ENCODE measurements at regions not wholly inside any gene's neighbourhood (a gene's known extent, or its start where the extent isn't known, plus 50 kb on each side); places are given as distances from the start of the nearest gene placed in this dataset.
"Not testable (repeated sequence)": the region's sequence is repeated elsewhere in the genome, so short reads cannot be mapped to it uniquely, and the experiment has no call there.

DNA sequence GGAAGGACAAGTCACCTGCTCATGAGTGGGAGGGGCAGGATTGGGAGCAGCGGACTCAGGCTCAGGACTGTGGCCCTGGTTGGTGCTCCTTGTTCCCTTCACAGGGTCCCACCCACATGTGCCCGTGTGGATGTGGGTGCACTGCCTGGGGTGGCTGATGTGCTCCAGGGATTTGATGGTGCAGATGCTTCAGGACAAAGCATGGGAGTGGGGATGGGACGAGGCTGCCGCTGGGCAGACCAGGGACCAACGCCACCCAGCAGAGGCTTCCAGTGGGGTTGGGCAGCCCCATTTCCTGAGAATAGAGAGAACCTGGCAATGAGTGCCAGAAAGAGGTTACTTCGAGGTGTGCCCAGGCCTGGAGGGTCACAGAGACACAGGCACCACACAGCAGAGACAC is 65.5 kb upstream of the IGLL5 start:
- no peak for DNase-seq (ENCODE audit: low spot score)

DNA sequence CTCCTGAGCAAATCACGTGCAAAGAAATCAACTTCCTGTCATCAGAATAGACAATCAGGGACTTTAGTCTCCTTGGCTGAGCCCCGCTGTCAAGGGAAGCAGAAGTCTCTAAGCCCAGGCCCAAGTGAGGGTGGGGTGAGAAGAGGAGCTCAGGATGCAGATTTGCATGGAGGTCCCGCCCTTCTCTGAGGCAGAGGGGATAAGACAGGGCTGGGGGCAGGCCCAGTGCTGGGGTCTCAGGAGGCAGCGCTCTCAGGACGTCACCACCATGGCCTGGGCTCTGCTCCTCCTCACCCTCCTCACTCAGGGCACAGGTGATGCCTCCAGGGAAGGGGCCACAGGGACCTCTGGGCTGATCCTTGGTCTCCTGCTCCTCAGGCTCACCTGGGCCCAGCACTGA is 65.1 kb upstream of the IGLL5 start:
- not testable (repeated sequence) for DNase-seq (ENCODE audit: low spot score)

DNA sequence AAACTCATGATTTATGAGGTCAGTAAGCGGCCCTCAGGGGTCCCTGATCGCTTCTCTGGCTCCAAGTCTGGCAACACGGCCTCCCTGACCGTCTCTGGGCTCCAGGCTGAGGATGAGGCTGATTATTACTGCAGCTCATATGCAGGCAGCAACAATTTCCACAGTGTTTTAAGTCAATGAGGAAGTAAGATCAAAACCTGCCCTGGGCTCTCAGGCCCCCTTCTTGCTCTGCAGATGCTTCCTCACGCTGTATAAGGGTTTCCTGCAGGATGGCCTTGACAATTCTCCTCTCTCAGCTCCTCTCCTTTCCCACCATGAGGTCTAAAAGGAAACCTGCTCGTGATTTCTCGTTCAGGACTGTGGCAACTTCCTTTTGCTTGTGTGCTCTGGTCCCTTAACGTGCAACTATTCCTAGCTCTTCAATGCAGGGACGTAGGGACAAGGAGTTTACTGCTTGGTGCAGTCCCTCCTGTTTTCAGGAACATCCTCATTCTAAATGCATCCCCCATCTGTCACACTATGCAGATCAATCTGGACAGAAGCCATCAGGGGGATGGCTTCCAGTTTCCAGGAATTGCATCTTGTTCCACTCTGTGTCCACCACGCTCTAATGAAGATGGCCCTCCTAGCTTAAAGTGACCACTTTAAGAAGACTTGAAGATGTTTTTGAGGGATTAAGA is 64.3 kb upstream of the IGLL5 start:
- DNase-seq (ENCODE audit: low spot score), result no peak

DNA sequence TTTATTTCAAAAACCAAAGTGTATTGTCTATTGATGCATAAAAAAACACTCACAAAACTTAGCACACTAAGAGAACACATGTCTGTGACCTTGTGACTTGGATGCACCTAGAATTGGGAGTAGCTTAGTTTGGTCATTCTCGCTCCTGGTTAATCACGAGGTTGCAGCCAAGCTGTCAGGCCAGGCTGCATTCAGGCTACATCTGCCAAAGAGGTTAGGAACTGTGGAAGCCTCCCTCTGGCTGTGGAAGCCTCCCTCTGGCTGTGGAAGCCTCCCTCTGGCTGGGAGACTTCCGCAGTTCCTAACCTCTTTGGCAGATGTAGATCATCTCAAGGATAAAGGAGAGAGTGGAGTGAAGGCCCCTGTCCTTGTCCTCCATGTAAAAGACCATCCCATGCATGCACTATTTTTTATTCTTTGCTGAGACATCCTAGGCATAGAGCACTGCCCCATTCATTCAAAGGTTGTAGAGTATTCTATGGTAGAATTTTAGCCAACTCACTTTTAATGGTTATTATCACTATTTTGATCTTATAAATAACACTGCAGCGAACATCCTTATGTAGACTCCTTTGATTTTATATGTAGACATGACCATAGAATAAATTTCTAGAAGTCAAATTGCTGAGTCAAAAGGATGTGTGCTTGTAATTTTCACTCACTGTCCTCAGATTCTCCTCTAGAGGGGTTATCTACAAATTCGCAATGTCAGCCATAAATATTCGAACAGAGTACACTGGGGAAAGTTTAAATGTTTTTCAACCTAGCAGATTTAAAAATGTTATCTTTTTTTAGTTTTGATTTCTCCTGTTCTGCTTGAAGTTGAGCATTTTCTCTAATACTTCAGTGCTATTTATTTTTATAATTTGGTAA is 63.0 kb upstream of the IGLL5 start:
- no peak for DNase-seq (ENCODE audit: low spot score)

DNA sequence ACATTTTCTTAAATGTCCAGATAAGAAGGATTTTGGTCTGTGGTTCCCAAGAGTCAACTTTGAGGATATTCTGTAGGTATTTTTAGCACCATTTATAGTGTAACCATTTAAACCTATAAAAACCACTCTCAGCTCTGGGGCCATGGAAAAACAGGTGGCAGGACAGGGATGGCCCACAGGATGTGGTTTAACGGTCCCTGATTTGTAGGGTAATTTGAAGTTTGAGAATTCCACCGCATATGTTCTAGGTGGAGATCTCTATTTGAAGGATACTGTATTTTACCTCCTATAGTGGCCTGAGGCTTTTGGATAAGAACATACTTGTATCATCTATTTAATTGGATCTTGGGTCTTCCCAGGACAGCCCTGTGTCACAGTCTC is 62.4 kb upstream of the IGLL5 start:
- no peak for DNase-seq (ENCODE audit: low spot score)

DNA sequence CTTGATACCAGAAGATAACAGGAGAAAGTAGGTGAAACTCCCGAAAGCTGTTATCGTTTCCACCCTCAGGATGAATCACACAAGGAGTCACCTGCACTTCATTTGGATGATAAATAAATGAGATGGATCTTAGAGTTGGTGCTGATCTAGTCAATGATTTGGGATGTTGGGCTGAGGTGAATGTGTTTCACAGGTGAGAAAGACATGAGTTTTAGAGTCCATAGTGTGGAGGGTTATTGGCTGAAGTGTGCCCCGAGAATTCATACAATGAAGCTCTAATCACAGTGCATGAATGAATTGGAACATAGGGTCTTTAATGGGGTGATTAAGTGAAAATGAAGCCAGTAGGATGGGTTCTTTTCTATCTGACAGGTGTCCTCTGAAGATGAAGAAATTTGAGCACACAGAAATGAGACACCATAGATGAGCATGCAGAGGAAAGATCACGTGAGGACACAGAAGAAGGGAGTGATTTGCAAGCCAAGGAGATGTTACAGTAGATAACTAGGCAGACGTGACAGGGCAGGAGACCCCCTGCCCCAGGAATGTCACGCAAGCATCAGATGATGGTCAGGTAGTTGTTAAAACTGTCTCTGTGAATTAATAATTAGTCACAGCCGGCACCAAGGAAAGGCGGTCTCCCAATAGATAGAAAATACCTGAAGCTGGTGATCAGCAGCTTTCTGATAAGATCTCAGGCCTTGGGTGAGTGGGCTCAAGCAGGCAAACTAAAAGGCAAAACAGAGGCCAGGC is 60.3 kb upstream of the IGLL5 start:
- no peak for DNase-seq (ENCODE audit: low spot score)

DNA sequence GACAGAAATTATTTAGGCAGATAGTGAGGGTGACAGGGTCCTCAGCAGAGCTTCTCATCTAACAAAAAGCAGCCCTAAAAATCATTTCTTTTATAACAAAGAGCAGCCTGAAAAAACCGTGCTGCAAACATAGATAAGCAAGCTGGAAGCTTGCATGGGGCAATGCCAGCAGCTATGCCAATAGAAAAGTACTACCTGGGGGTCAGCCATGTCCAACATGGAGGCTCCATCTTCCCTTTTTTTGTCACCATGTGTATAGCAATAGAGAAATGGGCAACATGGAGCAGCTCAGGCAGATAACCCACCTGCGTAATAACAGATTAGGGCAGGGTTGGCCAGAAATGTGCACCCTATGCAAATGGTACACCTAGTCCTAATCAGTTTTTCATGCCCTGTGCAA is 57.4 kb upstream of the IGLL5 start:
- DNase-seq (ENCODE audit: low spot score), result no peak

DNA sequence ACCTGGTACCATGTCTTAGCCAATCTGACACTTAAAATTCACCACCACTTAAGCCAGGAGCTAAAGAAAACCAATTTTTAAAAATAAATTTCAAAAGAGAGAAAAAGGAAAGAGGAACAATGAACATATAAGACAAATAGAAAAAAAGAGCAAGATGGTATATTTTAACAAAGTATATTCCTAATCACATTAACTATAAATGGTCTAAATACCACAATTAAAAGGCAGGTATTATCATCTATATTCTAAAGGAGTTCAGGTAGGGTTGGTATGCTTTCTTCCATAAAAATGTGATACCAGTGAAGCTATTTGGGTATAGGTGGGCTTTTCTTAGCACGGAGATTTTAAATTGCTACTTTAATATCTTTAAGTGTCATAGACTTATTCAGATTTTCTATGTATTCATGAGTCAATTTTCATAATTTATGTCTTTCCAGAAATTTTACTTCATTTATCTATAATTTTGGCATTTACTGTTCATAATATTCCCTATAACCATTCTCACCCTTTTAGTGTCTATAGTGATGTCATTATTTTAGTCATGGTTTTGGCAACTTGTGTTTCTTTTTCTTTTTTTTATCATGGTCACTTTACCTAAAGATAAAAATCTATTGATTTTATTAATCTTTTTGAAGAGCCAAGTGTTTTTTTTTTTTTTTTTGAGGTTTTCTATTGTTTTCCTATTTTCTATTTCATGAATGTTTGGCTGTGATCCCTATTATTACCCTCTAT is 56.5 kb upstream of the IGLL5 start:
- DNase-seq (ENCODE audit: low spot score), result no peak

DNA sequence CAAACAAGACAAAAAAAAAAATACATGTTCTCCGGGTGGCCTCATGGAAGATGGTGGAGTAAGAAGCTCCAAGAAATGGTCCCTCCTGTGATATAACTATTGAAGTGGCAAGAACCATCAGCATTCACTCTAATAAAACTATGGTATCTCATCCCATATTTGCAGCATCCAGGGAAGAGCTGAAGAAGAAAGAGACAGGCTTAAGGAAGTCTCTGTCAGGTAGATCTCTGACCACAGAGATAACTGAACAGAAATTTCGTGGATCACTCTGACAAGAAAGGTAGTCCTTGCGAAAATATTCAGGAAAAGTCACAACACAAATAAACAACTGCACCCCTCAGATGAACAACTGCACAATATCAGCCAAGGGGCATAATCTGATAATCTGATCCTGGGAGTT is 54.6 kb upstream of the IGLL5 start:
- DNase-seq (ENCODE audit: low spot score), result no peak

DNA sequence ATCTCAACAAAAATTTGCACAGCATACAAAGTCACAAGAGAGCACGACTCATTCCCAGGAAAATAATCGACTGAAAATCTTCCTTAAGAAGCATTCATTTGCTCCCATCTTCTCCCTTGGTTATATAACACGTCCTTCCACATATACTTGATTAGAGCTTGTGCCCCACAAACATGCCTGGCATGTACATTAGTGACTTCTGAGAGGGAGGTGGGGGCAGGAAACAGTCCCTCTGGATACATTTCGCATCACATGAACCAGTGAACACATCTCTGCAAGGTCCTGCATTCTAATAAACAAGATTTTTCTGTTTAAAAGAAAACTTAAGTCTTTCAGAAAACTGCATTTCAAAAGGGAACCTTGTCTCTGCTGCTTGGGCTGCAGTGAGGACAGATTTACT is 54.1 kb upstream of the IGLL5 start:
- no peak for DNase-seq (ENCODE audit: low spot score)

DNA sequence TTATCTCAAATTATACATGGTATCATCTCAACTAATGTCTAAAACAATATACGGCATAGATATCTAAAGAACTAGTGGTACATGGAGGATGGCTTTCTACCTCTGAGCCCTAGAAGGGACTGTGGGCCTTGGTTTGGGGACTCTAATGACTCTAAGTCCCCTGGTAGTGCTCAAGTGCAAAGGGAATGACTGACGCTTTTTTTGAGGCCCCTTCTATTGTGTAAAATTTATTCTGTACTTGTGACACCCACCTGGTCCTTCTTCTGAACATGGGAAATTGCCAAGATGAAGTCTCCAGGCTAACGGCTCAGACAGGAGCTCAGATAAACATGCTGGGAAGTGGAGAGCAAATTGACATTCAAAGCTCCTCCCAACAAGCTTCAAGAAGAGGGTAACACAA is 53.4 kb upstream of the IGLL5 start:
- DNase-seq (ENCODE audit: low spot score), result no peak

DNA sequence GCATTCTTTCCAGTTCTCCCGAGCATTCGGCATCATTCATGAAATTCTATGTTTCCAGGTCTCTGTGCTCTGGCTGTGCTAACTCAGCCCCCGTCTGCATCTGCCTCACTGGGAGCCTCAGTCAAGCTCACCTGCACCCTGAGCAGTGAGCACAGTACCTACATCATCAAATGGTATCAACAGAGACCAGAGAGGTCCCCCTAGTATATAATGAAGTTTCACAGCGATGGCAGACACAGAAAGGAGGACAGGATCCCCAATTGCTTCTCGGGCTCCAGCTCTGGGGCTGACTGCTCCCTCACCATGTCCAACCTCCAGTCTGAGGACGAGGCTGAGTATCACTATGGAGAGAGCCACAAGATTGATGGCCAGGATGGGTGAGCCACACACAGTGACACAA is 52.8 kb upstream of the IGLL5 start:
- no peak for DNase-seq (ENCODE audit: low spot score)

DNA sequence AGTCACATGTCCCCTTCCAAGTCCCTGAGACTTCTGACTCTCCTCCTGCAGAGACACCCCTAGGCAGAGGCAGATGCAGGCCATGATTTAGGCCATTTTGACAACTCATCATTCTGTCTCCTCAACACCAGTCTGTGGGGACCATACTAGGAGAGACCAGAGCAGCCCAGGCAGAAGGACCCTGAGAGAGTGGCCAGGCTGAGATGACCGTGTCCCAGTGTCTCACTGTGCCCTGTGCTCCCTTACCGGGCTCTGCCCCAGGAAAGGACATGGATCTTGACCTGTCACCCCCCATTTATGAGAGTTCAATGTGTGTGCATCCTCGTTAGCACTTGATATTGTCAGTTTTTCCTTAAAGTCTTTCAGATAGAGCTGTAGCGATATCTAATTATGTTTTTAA is 52.4 kb upstream of the IGLL5 start:
- DNase-seq (ENCODE audit: low spot score), result no peak

DNA sequence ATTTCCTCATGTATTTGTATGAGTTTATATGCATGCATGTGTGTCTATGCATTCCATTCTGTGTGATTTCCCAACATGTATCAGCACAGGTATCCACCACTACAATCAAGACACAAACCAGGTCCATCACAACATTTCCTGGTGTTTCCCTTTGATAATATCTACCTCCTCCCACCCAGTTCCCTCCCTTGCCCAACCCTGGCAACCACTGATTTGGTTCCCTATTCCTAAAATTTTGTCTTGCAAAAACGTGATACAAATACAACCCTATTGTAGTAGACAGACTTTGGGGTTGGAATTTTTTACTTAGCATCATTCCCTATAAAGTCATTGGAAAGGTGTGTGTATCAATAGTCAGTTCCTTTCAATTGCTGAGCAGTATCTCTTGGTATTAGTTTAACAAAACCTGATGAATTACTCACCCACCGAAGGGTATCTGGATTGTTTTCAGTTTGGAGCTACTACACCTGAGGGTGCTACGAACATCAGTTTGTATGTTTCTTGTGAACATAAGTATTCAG is 51.8 kb upstream of the IGLL5 start:
- DNase-seq (ENCODE audit: low spot score), result no peak

DNA sequence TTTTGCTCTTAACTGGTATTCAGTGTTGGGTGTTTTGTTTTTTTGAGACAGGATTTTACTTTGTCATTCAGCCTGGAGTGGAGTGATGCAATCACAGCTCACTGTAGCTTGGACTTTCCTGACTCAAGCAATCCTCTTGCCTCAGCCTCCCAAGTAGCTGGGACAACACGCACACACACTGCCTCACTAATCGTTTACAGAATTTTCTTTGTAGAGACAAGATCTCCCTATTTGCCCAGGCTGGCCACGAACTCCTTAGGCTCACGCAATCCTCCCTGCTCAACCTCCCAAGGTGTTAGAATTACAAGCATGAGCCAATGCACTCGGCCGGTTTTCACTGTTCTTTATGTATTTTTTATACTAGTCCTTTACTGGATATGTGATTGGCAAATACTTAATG is 51.0 kb upstream of the IGLL5 start:
- no peak for DNase-seq (ENCODE audit: low spot score)

Small RNA genes in the stretch of these regions (small RNA-seq; reads per million reads assigned to genes)
- gene AC244157.1, result 0 reads per million in 2 experiments
- 0 reads per million in 2 experiments for gene AC245028.1
- gene AC245028.2, result 0 reads per million in 2 experiments
- 0 reads per million in 2 experiments for gene AC245028.3
- 0 reads per million in 2 experiments for gene IGLV3-13
- gene IGLV3-15, result 0 reads per million in 2 experiments
- gene IGLV3-17, result 0 reads per million in 2 experiments
- 0 reads per million in 2 experiments for gene IGLVI-20
- 0 reads per million in 2 experiments for gene IGLVVI-22-1

Data from SK-N-DZ (cell line).